CD4-positive, alpha-beta T cell treated with Interleukin-21 for 1 hour (primary cell): ENCODE measurements at regions not wholly inside any gene's neighbourhood (a gene's known extent, or its start where the extent isn't known, plus 50 kb on each side); places are given as distances from the start of the nearest gene placed in this dataset.
A peak's percentile ranks its signal among the peaks of the same experiment; 100 is the strongest.

Experiments used
- DNase-seq: peaks from one replicate; pipeline ENCODE4 v3.0.0-alpha.2; 2020

DNA sequence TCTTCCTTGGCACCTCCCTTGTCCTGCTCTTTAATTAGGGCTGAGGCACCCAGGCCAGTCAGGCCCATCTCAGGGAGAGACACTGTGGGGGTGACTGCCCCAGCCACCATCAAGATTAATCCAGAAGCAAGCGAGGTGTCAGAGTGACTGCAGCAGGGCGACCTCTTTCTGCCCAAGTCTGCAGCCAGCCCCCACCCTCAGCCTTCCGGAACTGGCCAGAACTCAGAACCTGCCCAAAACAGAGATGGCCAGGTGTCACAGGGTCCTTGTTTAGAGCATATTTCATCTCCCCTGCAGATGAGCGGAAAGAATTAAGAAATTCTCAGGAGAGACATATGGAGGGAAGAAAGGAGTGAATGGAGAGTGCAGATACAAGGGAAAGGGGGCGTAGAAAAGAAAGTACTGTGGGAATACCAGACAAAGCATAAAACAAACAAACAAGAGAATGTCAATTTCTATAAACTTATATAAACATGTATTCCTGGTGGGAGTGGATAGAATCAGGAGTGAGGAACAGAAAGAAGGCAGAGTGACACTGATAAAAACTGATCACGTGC, 188.8 kb upstream of the NRP1 start:
- no peak for DNase-seq

DNA sequence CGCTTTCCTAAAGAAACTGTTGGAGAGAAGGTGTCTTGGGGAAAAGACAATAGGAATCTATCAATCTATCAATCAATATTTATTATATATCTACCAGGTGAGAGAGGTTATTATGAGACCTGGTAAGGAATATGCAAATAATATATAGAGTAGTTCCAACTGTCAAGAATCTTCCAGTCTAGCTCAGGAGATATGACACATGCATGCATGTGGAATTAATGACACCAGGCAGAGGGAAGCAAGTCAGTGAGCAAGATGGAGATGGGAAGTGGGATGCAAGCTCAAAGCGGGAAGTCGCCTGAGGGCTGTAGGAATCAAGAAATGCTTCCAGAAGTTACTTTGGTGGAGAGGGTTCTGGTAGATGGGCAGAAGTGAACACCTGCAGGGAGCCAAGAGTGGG, 187.4 kb upstream of the NRP1 start:
- DNase-seq = no peak

DNA sequence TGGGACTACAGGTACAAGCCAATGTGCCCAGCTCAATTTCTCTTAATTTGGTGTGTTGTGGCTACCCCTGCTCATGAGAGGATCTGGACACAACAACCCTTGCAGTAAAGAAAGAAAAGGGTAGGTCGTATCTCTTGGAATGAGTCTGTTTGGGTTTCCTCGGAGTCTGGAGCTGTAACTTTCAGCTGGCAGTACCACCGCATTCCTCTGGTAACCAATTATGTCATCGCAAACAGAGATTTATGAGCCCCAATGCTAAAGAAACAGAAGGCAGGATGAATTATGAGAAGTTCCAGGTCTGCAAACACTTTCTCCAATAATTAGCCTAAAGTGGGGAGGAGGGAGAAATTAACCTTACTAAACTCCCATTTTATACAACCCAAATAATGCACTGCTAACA, 186.6 kb upstream of the NRP1 start:
- no peak for DNase-seq

DNA sequence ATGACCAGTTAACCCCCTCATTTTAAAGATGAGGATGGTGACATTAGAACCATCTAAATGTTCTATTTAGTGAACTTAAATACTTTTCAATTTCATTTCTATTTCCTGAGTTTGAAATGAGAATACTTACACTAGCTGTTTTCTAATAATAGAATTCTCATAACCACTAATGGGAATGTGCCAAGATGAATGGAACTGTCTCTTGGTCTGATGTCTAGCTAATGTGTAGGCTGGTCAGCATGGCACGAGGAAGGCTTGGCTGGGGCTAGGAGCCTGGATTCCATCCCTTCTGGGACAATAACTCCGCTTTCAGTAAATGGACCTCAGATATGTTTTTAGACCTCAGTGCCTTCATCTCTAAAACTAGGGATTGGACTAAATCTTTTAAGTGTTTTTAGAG, 185.8 kb upstream of the NRP1 start:
- DNase-seq = no peak

DNA sequence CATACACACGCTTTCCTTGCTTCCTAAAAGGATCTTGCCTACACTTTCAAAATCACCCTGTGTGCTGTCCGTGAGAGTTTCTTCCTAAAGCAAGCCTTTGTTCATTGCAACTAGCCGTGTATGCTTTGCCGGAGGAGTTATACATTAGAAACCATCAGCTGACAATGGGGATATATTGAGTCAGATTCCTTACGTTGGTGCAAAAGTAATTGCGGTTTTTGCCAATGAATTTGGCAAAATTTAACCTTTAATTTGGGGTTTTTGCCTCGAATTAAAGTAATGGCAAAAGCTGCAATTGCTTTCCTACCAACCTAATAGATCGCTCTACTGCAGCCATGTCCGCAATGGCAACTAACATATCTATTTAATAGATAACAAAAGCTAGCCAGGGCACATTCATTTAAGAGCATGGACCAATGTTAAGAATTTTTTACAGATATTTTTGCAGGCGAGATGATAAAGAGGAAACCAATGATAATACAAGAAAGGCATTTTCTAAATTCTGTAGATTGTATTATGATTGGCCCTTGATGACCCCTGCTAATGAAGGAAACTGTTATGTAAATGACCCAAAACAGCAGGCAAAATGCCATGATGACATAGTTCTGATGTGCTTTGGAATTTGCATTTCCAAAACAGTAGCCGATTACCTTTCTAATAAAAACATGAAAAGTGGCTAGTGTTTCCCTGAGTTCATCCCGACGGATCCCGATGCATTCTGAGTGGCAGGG, 184.8 kb upstream of the NRP1 start:
- DNase-seq = no peak

DNA sequence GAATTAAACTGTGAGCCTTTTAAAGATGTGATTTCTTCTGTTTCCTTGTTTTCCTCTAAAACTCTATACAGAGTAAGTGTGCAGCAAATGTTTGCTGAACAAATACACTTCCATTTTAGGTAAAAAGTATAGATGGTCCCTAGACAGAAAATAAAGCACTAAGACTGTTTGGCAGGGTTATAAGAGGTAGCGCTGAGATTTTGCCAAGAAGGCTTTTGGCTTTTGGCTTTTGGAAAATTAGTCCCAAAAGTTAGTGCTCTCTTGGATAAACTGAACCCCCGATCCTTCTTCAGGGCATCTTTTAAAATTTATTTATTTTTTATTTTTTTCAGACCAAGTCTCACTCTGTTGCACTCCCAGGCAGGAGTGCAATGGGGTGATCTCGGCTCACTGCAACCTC, 175.7 kb upstream of the NRP1 start:
- DNase-seq = no peak

DNA sequence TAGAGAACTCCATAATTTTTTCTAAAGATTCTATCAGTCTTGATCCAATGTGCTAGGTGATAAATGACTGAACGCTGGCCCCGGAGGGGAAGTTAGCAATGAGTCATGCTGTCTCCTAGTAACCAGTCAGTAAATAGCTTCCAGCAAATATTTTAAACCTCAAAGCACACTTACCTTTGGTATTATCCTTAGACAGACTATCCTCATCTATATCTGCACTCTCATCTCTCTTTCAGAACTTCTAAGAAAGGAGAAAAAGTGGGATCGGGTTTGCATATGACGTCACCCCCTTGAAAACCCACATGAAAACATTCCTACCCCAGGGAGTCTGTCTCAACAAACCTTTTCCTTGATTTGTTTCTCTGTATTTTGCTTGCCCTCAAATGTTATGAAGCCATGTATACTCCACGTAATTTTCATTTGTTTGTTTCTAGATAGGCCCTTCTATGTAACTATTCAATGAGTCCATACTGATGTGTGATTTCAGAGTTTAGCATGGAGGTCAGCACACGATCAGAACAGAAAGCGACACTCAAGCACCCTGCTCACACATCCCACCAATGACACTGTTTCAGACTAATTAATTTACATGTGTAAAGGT, 174.9 kb upstream of the NRP1 start:
- DNase-seq = no peak

DNA sequence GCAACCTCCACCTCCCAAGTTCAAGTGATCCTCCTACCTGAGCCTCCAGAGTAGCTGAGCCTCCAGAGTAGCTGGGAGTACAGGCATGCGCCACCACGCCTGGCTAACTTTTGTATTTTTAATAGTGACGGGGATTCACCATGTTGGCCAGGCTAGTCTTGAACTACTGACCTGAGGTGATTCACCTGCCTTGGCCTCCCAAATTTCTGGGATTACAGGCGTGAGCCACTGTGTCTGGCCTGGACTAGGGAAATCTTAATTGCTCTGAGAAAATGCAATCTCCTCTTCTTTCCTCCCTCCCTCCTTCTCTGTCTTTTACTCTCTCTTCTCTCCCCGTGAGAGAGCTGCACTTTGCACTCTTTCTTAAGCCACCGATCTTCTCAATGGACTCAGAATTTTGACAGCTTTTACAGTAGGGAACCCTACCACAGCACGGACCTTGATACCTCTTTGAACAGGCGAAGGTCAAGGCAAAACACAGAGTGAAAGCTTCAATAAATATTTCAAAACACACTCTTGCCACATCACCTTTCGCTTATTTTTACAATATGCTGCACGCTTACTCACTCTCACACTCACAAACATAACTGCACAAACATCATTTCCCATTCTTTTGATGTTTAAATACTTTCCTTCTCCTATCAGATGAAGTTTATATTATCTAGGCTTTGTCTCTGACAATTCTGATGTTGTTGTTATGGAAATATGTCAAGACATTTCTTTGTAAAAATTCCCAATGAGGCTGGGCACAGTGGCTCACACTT, 173.4 kb upstream of the NRP1 start:
- no peak for DNase-seq

DNA sequence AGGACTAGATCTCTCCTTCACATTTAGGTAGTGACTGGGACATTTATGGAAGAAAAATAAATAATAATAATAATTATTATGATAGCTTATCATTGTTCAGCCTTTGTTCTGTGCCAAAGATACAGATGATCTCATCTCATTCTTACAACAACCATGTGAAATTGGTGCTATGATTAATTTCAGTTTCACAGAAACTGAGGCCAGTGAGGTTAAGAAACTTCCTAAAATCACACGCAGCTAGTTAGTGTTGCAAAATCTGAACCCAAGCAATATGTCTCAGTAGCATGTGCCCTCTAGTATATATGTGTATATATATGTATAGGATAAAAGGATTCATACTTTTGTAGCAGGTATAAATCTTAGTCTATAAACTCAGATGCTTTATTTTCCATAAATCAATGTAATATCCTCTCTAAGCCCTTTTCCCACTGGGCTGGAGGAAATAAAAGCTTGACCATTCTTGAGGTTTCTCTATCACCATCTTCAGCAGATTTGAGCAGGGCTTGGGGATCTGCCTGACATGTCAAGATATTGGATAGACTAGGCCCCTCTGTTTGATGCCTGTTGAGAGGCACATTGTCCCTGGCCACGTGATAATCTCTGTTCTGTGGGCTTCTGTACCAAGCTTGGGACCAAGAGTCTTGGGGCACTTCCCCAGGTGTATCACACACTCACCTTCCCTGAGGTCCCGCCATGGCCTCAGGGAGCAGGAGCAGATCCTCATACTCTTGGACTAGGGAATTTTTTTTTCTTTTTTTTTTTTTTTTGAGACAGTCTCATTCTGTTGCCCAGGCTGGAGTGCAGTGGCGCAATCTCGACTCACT, 172.6 kb upstream of the NRP1 start:
- DNase-seq = no peak

DNA sequence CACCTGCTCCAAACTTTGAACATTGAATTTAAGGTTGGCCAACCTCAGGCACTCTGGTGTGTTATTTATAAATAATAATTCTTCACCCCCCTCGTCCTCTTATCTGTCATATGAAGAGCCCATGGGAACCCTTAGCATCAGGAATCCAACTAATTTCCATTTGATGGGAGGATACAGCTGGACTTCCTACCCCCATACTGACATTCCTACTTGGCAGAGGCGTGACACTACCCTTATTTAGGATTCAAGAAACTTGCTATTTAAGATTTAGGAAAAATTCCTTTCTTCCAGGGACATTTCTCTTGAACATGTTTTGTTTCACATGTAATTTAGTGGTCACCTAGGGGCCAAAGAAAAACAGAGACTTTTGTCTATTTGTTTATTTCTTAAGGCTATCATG, 171.9 kb upstream of the NRP1 start:
- DNase-seq = no peak

DNA sequence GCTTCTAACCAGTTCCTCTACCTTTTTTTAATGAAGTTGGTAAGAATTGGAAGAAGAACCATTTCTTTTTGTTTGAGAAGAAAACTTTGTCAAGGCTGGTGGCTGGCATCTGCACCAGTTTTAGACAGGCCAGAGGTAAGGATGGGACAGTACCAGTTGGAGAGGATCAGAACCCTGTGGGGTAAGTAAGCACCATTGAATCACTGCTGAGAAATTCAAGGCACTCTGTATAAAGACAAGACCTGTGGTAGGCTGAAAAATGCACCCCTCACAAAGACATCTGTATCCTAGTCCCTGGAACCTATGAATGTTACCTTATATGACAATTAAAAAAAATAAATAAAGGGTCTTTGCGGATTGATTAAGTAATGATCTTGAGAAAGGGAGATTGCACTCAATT, 166.7 kb upstream of the NRP1 start:
- DNase-seq = no peak

DNA sequence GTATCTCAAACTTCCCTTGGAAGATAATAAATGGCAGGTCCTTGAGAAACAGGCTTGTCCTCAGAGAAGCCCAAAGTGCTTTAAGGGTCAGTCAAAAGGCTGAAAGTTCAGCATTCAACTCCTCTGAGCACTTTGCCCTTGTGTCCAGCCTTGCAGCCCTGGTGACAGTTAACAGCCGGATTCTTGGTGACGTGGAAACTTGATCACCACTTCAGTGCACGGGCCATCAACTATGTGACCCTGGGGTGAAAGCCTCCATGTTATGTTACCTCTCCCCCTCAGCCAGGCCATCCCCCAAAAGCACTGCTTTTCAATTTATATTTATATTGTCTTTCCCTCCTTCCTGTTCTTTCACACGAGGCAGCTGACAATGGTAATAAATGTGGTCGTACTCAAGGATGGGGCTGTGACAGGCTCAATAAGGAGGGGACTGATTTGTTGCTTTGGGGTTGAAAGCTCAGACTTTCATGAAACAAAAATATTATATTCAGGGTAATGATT, 164.0 kb upstream of the NRP1 start:
- no peak for DNase-seq

DNA sequence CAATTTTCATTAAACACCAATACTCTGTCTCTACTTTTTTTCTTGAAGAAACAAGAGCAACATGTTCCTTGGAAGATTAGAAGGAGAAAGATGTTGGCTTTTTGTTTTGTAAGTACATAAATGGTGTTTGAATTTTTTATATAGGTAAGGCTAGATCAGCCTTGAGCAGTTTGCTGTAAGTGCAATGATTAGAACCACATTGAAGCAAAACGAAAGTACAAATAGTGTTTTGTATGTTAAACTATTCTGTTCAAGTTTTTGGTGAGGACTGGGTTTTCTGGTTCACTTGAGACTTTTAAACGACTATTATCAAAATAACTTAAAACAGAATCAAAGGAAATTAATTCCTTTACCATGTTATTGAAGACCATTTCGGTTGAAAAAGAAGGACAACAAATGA, 162.9 kb upstream of the NRP1 start:
- no peak for DNase-seq

DNA sequence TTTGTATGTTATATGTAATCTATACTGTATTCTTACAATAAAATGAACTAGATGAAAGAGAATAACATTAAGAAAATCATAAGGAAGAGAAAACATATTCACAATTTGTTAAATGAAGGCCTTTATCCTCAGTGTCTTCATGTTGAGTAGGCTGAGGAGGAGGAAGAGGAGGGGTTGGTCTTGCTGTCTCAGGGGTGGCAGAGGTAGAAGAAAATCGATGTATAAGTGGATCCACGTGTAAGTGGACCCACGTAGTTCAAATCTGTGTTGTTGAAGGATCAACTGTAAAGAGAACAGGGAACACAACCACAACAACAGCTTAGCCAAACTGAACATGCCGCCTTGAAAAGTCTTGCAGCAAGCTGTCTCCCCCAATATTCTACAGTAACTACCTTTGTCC, 161.6 kb upstream of the NRP1 start:
- no peak for DNase-seq

DNA sequence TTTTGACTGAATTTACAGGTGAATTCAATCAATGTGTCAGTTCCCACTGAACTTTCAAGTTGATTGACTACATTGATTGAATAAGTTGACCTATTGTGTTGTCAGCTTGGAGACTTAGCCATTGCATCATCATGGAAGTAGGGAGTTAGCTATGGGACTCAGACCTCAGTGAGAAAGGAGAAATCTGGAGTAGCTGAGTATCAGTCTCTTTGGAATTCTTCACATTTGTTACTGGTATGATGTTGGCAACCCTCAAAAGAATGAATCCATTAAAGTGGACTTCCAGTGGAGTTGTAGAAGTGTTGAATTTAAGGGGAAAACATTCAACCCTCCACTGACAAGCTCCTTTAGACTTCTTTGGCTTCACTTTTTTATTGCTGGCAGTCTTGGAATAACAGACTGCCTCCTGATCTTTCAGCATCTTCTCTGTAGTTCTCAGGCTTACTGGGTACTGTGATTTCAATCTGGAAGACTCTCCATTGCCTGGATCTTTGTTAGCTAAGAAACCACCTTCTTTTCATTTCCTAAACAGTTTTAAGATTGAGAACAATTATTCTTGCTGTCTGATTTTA, 160.3 kb upstream of the NRP1 start:
- DNase-seq = no peak

DNA sequence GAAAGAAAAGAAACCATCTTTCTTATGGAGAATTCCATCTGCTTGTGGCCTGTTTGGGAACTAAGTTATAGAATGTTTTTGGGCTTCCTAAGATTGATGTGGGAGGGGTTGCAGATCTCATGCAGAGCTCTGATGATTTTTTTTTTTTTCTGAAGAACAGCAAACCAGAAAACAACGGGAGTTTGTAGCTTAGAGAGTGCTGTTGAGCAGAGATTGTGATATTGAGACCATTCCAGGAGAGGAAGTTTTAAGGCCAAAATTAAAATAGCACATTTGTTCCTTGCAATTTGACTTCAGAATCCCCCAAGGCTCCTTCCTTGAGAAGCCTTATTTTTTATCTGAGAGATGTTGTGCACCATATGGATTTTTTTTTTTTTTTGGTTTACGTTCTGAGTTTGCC, 159.5 kb upstream of the NRP1 start:
- DNase-seq = no peak

DNA sequence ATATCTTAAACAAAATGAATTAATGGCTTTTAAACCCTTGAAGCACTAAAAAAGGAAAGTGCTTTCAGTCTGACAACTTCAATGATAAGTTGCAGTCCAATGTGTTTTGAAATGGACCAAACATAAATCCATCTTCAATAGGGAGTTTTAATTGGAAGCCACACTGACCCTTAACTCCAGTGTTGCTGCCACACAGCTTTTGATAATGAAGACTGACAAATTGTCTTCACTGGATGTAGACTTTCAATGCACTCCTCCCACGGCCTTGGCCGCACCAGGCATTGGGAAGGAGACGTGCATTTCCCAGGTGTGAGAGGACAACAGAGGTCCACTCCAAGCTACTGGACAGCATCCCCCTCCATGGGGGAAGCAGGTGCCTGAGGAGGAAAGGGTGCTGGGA, 159.0 kb upstream of the NRP1 start:
- DNase-seq = no peak

DNA sequence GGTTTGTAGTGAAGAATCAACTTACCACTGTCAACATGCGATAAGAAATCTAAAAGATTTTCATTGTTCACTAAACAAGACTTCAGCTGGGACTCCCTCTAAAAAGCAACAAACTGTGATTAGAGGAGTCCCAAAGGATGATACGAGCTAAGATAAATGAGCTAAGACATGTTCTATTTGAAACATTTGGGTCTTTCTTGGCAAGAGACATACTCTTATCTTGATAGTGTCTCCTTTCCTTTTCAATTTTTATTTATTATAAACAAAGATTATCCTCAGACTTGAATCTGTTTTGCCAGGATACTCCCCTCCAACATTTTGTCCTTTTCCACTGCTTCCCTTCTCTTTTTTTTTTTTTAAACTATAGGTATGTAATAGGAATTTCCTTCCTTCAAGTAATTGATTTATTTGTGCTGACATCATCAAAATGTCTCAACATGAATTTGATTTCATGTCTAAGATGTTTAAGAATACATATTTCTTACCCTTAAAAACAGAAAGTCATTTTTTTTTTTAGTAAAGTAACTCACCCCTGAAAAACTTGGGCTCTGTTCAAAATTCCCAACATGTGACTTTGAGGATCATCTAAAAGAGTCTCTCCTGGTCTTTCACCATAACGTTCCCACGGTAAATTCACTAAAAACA, 158.4 kb upstream of the NRP1 start:
- no peak for DNase-seq

DNA sequence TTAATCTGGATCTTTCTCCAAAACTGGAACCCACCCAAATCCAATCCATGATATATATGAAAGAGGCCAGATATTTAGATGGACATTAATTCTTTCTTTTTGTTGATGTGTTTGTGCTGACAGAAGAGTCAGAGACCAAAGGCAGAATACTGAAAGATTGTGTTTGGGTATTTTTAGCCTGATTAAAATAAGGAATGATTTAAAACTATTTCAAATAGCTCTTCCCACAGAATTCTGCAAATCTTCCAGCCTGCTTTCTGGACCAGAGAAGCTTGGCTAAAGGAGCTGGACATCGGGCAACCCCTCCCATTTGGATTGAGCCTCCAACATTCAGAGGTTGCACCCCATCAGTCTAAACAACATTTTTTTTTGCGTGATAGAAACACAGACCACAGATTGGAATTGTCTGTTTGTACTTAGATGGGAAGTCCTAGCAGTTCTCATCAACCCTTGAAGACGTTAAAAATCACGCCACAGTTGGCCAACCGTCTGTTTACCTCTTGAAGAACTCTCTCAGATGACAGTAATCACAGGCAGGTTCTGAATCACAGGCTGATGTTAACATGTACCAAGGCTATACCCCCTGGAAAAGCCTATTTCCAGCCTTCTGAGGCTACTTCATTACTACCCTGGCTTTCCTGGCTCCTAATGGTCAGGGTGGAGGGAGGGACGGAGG, 155.2 kb upstream of the NRP1 start:
- DNase-seq = no peak

DNA sequence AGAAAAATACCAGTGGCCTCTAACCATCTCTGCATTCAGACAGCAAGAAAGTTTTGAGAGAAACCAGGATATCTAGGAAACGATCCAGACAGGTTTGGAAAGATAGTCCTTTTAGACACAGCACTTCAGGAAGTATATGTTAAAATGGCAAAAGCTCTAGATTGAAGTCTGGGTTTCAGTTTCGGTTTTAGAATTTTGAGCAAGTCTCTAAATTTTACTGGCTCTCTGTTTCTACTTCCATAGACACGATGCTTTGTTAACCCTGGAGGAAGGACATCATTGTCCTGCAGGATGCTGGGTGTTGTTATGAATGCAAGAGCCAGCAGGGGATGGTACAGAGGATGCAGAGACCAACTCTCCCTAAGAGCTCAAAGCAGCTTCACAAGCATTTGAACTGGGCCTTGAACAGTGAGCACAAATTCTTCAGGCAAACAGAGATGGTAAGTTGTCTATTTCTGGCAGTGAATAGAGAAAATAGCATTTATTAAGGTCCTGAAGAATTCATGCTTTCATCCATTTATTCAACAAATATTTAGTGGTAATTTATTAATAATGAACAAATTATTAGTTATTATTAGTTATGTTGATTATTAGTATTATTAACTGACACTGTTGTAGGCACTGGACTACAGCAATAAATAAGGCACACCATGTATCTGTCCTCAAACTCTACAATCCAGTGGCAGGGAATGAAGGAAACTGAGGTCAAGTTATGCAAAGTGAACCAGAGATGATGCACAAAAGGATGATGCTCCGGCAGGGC, 152.7 kb upstream of the NRP1 start:
- peak; percentile 19 for DNase-seq

DNA sequence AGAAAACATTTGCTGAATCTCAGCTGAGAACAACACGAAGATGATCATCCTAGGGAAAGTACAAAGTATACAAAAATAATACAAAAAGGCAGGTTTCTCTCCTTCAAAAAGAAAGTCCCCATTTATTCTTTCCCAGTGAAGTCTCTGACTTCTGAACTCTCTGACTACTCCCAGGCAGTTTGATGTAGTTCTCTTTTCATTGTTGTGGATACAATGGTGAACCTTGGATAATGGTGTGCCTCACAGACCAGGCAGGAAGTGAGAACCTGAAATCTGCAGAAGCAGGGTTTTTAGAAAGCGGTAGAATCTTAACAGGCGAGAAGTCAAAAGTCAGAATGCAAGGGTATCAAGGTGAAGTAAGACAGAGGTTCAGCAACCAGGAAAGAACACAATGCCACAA, 150.8 kb upstream of the NRP1 start:
- DNase-seq = no peak
